ENCODE measurements at regions not wholly inside any gene's neighbourhood (a gene's known extent, or its start where the extent isn't known, plus 50 kb on each side); places are given as distances from the start of the nearest gene placed in this dataset.

DNA sequence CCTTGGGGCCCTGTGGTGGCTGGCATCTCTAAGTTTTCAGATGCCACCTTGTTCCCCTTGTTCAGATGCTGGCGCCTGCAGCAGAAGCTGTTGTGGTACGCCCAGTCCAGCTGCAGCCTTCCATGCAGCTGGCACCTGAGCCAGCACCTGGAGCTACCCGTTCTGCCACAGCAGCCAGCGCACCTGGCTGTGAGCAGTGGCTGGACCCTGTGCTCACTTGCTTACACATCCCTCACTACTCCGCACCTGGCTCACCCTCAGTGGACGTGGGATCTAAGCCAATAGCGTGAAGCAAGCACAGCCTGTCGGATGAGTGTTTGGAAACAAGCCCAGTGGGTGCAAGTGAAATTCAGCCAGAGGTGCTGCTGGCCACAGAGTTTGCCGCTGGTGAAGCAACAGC, 607.5 kb upstream of the BCHE start:
- DNase-seq = no peak
- Histone ChIP-seq H3K9me3 (replicated peaks) (no peaks in the 10 kb centered on the region), H3K36me3 (no peaks in the 10 kb centered on the region), H3K27ac (replicated peaks) (no peak overlapping the region), H3K4me3 (no peak overlapping the region), H3K4me1 (no peaks in the 10 kb centered on the region), H3K27me3 (ENCODE audit: low read depth) (no peaks in the 10 kb centered on the region)
- intact Hi-C loops (cut with micrococcal nuclease) = no loop called here
- TF ChIP-seq, protein P1, sequence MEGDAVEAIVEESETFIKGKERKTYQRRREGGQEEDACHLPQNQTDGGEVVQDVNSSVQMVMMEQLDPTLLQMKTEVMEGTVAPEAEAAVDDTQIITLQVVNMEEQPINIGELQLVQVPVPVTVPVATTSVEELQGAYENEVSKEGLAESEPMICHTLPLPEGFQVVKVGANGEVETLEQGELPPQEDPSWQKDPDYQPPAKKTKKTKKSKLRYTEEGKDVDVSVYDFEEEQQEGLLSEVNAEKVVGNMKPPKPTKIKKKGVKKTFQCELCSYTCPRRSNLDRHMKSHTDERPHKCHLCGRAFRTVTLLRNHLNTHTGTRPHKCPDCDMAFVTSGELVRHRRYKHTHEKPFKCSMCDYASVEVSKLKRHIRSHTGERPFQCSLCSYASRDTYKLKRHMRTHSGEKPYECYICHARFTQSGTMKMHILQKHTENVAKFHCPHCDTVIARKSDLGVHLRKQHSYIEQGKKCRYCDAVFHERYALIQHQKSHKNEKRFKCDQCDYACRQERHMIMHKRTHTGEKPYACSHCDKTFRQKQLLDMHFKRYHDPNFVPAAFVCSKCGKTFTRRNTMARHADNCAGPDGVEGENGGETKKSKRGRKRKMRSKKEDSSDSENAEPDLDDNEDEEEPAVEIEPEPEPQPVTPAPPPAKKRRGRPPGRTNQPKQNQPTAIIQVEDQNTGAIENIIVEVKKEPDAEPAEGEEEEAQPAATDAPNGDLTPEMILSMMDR (IDR thresholded peaks at IDR 0.05; ENCODE audit: borderline replicate concordance) = no peak

DNA sequence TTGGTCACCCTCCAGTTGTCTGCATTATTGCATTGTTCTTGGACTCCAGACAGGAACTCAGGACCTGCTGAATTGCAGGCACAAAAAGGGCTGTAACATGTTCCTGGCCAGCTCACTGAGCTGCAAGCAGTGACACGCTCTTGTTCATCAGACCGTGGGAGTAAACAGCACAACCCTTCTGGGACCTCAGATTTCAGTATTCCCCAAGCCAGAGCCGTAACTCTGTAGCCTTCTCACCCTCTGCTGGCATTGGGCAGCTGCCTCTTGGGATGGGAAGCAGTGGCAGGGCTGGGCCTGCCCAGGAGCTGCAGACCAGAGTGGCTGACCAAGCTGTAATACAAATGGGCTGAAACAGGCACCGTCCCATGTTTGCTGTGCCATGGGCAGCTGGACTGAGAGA, 607.1 kb upstream of the BCHE start:
- TF ChIP-seq, protein P1 (IDR thresholded peaks at IDR 0.05; ENCODE audit: borderline replicate concordance) = no peak
- Histone ChIP-seq H3K27ac (replicated peaks) (no peak overlapping the region), H3K4me3 (no peak overlapping the region), H3K4me1 (no peaks in the 10 kb centered on the region), H3K36me3 (no peaks in the 10 kb centered on the region), H3K27me3 (ENCODE audit: low read depth) (no peaks in the 10 kb centered on the region), H3K9me3 (replicated peaks) (no peaks in the 10 kb centered on the region)
- intact Hi-C loops (cut with micrococcal nuclease) = no loop called here
- no peak for DNase-seq

DNA sequence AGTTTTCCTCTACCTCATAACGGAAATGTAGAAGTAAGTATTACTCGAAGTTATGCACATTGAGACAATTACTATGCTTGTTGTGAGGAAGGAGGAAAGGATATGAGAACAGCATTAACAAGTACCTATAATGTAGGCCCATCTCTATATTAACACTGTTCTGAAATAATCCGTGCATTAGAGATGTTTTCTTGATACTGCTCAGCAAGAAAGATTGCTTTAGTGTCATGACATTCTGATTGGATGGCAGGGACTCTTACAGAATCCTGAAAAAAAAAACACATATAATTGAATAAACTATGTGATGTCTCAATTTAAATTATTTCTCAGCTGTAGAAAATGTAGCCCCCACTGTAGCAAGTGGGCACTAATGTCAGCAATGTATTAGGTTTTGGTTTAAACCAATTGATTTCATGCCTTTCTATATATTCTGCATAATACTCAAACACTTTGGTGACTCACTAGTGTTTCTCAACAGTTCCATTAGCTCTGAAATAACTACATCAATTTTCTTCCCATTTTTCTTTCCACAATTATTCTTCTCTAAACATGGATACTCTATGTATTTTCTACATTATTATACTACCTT, 598.3 kb upstream of the BCHE start:
- TF ChIP-seq, protein P1 (IDR thresholded peaks at IDR 0.05; ENCODE audit: borderline replicate concordance) = no peak
- no peak for DNase-seq
- Histone ChIP-seq H3K36me3 (no peaks in the 10 kb centered on the region), H3K4me3 (no peak overlapping the region), H3K27me3 (ENCODE audit: low read depth) (no peaks in the 10 kb centered on the region), H3K4me1 (no peaks in the 10 kb centered on the region), H3K27ac (replicated peaks) (no peak overlapping the region), H3K9me3 (replicated peaks) (no peaks in the 10 kb centered on the region)
- intact Hi-C loops (cut with micrococcal nuclease) = no loop called here

DNA sequence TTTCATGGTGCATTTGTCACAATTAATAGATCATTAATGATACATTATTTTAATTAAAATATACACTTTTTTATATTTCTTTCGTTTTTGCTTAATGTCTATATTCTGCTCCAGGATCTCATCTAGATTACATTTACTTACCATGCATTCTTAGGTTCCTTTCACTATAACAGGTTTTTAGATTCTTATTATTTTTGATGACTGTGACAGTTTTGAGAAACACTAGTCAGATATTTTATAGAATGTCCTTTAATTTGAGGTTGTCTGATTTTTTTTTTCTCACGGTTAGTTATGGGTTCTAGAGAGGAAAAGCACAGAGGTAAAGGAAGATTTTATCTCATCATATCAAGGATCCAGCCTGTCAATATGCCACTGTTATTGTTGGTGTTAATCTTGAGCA, 595.8 kb upstream of the BCHE start:
- Histone ChIP-seq H3K9me3 (replicated peaks) (no peaks in the 10 kb centered on the region), H3K27me3 (ENCODE audit: low read depth) (no peaks in the 10 kb centered on the region), H3K4me1 (no peaks in the 10 kb centered on the region), H3K36me3 (no peaks in the 10 kb centered on the region), H3K27ac (replicated peaks) (no peak overlapping the region), H3K4me3 (no peak overlapping the region)
- TF ChIP-seq, protein P1 (IDR thresholded peaks at IDR 0.05; ENCODE audit: borderline replicate concordance) = no peak
- intact Hi-C loops (cut with micrococcal nuclease) = no loop called here
- no peak for DNase-seq

DNA sequence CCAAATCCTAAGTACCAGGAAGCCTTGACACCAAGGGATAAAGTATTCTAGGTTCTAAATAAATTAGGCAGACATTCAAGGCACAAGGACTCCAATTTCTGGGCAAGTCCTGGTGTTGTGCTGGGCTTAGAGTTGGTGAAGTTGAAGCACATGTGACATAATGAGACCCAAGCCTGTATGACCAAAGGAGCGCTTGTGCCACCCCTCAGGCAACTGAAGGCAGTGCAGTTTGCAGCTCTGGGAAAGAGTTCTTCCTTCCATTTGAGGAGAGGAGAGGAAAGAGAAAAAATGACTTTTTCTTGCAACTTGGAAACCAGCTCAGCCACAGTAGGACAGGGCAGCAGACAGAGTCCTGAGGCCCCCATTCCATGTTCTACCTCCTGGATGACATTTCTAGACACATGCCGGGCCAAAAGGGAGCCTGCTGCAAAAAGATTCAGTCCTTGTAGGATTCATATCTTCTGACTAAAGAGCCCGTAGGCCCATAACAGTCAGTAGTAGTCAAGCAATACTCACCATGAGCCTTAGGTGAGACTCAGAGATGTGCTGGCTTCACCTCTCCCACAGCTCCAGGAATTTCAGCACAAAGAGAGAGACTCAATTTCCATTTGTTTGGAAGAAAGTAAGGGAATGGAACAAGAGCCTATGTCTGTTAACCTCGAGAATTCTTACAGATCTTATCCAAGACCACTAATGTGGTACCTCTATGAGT, 588.8 kb upstream of the BCHE start:
- H3K27ac ChIP-seq (replicated peaks) = no peak overlapping the region
- H3K36me3 ChIP-seq = no peaks in the 10 kb centered on the region
- intact Hi-C loops (cut with micrococcal nuclease) = no loop called here
- peaks cover 14% of the 10 kb centered on the region for H3K9me3 ChIP-seq (replicated peaks)
- H3K4me1 ChIP-seq = no peaks in the 10 kb centered on the region
- no peaks in the 10 kb centered on the region for H3K27me3 ChIP-seq (ENCODE audit: low read depth)
- TF ChIP-seq, protein P1 (IDR thresholded peaks at IDR 0.05; ENCODE audit: borderline replicate concordance) = no peak
- no peak overlapping the region for H3K4me3 ChIP-seq
- no peak for DNase-seq

Measured in left ventricle myocardium inferior (tissue), 1 donor.